HG03097 (cell line): ENCODE measurements at regions not wholly inside any gene's neighbourhood (a gene's known extent, or its start where the extent isn't known, plus 50 kb on each side); places are given as distances from the start of the nearest gene placed in this dataset.
"Not testable (repeated sequence)": the region's sequence is repeated elsewhere in the genome, so short reads cannot be mapped to it uniquely, and the experiment has no call there.

Experiments
- ATAC-seq: cut with Tn5 transposase; IDR thresholded peaks from one replicate; pipeline ENCODE4 v1.9.1; 2021; ENCODE audit not compliant: unreplicated experiment, low FRiP score

GRCh38 chr15:35211240-35211902 is 126.3 kb upstream of the NANOGP8 start:
- no peak for ATAC-seq

DNA sequence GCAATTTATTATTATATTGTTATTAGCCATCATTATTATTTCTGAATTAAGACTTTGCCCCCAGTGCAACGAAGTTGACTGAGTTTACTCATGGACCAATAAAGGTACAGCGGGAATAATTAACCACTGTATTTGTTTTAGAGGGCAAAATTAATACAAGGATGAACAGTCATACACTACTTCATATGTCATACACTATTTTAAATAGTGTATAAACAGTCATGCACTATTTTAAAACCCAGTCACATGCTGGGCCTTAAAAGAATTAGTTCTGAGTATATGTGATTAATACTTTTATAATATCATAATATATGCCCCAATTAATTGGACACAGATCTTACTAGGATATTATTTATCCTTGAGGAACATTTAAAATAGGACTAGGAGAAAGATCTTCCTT is 125.3 kb upstream of the NANOGP8 start:
- no peak for ATAC-seq

GRCh38 chr15:35209838-35210237 is 124.7 kb upstream of the NANOGP8 start:
- ATAC-seq, result no peak

DNA sequence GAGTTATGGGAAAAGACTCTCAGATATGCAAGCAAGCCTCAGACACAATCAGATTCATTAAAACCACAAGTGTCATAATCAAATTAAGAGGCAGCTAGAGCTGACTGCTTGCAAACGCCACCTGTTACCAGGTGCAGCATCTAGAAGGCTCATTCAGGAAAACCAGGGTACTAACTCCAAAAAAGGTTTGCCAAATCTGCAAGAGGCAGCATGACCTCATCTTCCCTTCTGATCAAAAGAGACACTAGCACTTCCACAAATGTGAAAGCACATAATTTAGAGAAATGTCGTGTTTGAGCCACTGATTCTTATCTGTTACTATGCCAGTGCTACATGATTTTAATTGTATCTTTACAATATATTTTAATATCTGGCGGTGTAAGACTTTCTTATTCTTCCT is 123.3 kb upstream of the NANOGP8 start:
- no peak for ATAC-seq

GRCh38 chr15:35206060-35206675 is 121.1 kb upstream of the NANOGP8 start:
- no peak for ATAC-seq

GRCh38 chr15:35198197-35198596 is 113.1 kb upstream of the NANOGP8 start:
- ATAC-seq, result no peak

DNA sequence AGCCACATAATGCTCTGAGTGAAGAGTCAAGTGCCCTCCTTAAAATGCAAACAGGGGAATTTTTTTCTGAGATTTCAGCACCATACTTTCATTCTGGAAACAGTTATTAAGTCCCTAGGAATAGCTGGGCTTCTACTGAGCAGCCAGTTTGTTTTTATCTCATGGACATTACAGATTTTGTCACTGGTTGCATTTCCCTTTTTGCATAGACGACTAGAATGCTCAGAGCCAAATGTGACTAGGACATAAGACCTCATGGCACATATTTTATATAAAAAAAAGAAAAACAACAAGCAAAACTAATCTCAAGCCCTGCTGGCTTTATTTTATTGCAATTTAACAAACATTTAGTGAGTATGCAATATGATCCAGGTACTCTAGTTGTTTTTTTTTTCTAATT is 112.7 kb upstream of the NANOGP8 start:
- ATAC-seq, result no peak

GRCh38 chr15:35197306-35197705 is 112.2 kb upstream of the NANOGP8 start:
- no peak for ATAC-seq

- no peak for ATAC-seq
These were observed 111.2 kb upstream of the NANOGP8 start for GRCh38 chr15:35196273-35196672.

GRCh38 chr15:35195649-35196048 is 110.6 kb upstream of the NANOGP8 start:
- no peak for ATAC-seq

- ATAC-seq, result no peak
These were observed 109.9 kb upstream of the NANOGP8 start for GRCh38 chr15:35195031-35195430.

DNA sequence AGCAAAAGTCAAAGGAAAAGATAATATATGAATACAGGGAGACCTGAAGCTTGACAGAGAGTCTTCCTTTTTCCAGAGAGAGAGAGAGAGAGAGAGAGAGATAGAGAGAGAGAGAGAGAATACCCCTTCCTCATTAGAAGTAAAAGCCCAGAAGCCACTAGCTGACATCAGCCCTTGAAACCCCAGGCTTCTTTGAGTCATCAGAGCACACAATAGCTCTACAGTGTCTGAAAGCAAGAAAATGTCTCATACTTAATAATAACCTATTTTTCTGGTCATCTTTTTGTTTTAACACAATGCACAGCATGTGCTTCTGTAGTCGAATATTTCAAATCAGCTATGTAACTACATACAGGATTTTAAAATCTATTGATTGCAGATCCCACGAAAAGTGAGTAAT is 109.2 kb upstream of the NANOGP8 start:
- ATAC-seq, result no peak

DNA sequence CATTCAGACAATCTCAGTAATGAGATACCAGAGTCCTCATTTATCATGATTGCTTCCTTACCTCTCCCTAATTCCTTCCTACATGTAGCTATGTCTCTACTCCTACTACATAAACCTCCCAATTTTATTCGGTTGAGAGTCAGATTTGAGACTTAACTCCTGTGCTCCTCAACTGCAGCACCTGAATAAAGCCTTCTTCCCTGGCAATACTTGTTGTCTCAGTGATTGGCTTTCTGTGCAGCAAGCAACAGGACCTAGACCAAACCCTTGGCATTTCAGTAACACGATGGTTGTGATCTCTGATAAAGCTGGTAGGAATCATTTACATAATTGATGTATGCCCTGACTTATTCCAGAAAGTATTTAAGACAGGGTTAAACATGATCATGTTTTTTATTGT is 106.7 kb upstream of the NANOGP8 start:
- ATAC-seq, result no peak

- no peak for ATAC-seq
These were observed 101.3 kb upstream of the NANOGP8 start for GRCh38 chr15:35186346-35186745.

GRCh38 chr15:35184646-35185045 is 99.6 kb upstream of the NANOGP8 start:
- ATAC-seq, result no peak

- peak; percentile 89 for ATAC-seq
These were observed 97.9 kb upstream of the NANOGP8 start for GRCh38 chr15:35182841-35183479.

- peak; percentile 41 for ATAC-seq
These were observed 96.4 kb upstream of the NANOGP8 start for GRCh38 chr15:35181538-35181937.

GRCh38 chr15:35179739-35180138 is 94.6 kb upstream of the NANOGP8 start:
- no peak for ATAC-seq

GRCh38 chr15:35178186-35178585 is 93.1 kb upstream of the NANOGP8 start:
- not testable (repeated sequence) for ATAC-seq

DNA sequence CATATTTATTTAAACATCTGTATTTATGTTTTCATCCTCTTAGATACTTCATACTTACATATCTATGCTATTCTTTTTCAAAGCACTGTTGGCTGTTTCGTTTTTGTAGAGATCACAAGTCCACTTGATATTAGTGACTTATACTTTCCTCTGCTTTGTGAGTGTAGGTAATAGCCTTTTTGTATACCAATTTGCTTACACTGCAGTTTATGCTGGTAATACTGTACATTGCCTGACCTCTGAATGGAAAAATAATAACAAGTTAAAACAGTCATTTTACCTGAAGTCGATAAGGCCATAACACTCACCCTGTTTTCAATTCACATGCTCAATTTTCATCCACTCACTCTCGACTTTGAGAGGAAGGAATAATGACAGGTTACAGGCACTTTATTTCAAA is 89.9 kb upstream of the NANOGP8 start:
- no peak for ATAC-seq

GRCh38 chr15:35173444-35174118 is 88.5 kb upstream of the NANOGP8 start:
- ATAC-seq, result no peak

GRCh38 chr15:35170207-35170606 is 85.1 kb upstream of the NANOGP8 start:
- ATAC-seq, result no peak
